Fibroblast of lung (primary cell): ENCODE measurements at regions not wholly inside any gene's neighbourhood (a gene's known extent, or its start where the extent isn't known, plus 50 kb on each side); places are given as distances from the start of the nearest gene placed in this dataset.

Experiments
- DNase-seq, 2 donors: peaks; one replicate each; pipeline versions ENCODE4 v3.0.0 to v3.0.0-alpha.2; 2010; ENCODE audit warnings: low read depth in 2 of 2
- H2AFZ ChIP-seq: 2 replicates; pipeline ENCODE4 v1.5.1; 2012; ENCODE audit warnings: low read length, control low read depth, inconsistent platforms
- H3K27ac ChIP-seq: 2 replicates; pipeline ENCODE4 v1.5.1; 2011; ENCODE audit warnings: low read length, control low read depth; ENCODE audit not compliant: insufficient read depth
- H3K27me3 ChIP-seq: 2 replicates; pipeline ENCODE4 v1.5.1; 2011; ENCODE audit warnings: mild to moderate bottlenecking, low read length; ENCODE audit not compliant: control insufficient read depth, insufficient read depth
- H3K36me3 ChIP-seq: 2 replicates; pipeline ENCODE4 v1.5.1; 2011; ENCODE audit warnings: low read length; ENCODE audit not compliant: control insufficient read depth, insufficient read depth
- H3K4me1 ChIP-seq: 2 replicates; pipeline ENCODE4 v1.5.1; 2011; ENCODE audit warnings: low read length; ENCODE audit not compliant: control insufficient read depth, insufficient read depth; ENCODE audit errors: extremely low read depth
- H3K4me2 ChIP-seq: 2 replicates; pipeline ENCODE4 v1.5.1; 2011; ENCODE audit warnings: low read length, control low read depth; ENCODE audit not compliant: insufficient read depth; ENCODE audit errors: extremely low read depth
- H3K4me3 ChIP-seq, 4 experiments: fragments of 200-600 bp in 1 of 4; sonication (generic) in 1 of 4; replicated peaks in 1 of 4; 2 replicates each; pipeline ENCODE4 v1.5.1; 2011 to 2016; ENCODE audit warnings: low read length in 4 of 4, low read depth in 3 of 4, mild to moderate bottlenecking in 3 of 4, control low read depth in 2 of 4, inconsistent platforms in 1 of 4, mixed read lengths in 1 of 4; ENCODE audit not compliant: insufficient read depth in 1 of 4; ENCODE audit errors: control extremely low read depth in 1 of 4
- H3K79me2 ChIP-seq: 2 replicates; pipeline ENCODE4 v1.5.1; 2012; ENCODE audit warnings: mild to moderate bottlenecking, low read length, inconsistent platforms; ENCODE audit not compliant: control insufficient read depth, insufficient read depth
- H3K9ac ChIP-seq: 2 replicates; pipeline ENCODE4 v1.5.1; 2011; ENCODE audit warnings: mild to moderate bottlenecking, low read length, control low read depth; ENCODE audit not compliant: insufficient read depth
- H3K9me3 ChIP-seq: 2 replicates; pipeline ENCODE4 v1.5.1; 2012; ENCODE audit warnings: low read depth, low read length; ENCODE audit not compliant: control insufficient read depth, insufficient read depth
- H4K20me1 ChIP-seq: 2 replicates; pipeline ENCODE4 v1.5.1; 2011; ENCODE audit warnings: low read length; ENCODE audit not compliant: control insufficient read depth, insufficient read depth; ENCODE audit errors: extremely low read depth
- CTCF ChIP-seq, 2 donors: IDR thresholded peaks in 1 of 2; conservative IDR thresholded peaks in 1 of 2; 1 replicate in 1 of 2; 2 replicates in 1 of 2; pipeline ENCODE4 v1.5.1; 2011 to 2012; ENCODE audit warnings: low read length in 2 of 2, control low read depth in 1 of 2, inconsistent platforms in 1 of 2, low read depth in 1 of 2, mild to moderate bottlenecking in 1 of 2
- EZH2 ChIP-seq: IDR thresholded peaks from 2 replicates; pipeline ENCODE4 v1.5.1; 2012; ENCODE audit warnings: low read length, control low read depth, mild to moderate bottlenecking; ENCODE audit errors: missing control alignments

- no peak overlapping the region for H3K4me2 ChIP-seq
- TF ChIP-seq EZH2: no peak
- no peak for TF ChIP-seq CTCF (conservative IDR thresholded peaks at IDR 0.05 in 1 of 2, IDR thresholded peaks at IDR 0.05 in 1 of 2; ENCODE audit: low read depth in 1 of 2, low read length in 2 of 2)
- H4K20me1 ChIP-seq: no peaks in the 10 kb centered on the region
- DNase-seq: no peak
- H3K36me3 ChIP-seq: no peaks in the 10 kb centered on the region
- H3K79me2 ChIP-seq: no peaks in the 10 kb centered on the region
- no peaks in the 10 kb centered on the region for H3K27me3 ChIP-seq
- H3K9ac ChIP-seq: no peak overlapping the region
- no peak overlapping the region for H3K4me3 ChIP-seq
- no peak overlapping the region for H2AFZ ChIP-seq
- H3K27ac ChIP-seq: no peak overlapping the region
- no peaks in the 10 kb centered on the region for H3K9me3 ChIP-seq
- H3K4me1 ChIP-seq: no peaks in the 10 kb centered on the region
Observed at GRCh38 chr7:34207810-34208209, 302.5 kb downstream of the BMPER start.

- Histone ChIP-seq H4K20me1 (no peaks in the 10 kb centered on the region), H2AFZ (no peak overlapping the region), H3K9me3 (no peaks in the 10 kb centered on the region), H3K79me2 (no peaks in the 10 kb centered on the region), H3K27me3 (no peaks in the 10 kb centered on the region), H3K36me3 (no peaks in the 10 kb centered on the region), H3K4me3 (no peak overlapping the region), H3K4me2 (no peak overlapping the region), H3K9ac (no peak overlapping the region), H3K27ac (no peak overlapping the region), H3K4me1 (no peaks in the 10 kb centered on the region)
- no peak for TF ChIP-seq EZH2
- TF ChIP-seq CTCF (conservative IDR thresholded peaks at IDR 0.05 in 1 of 2, IDR thresholded peaks at IDR 0.05 in 1 of 2; ENCODE audit: low read depth in 1 of 2, low read length in 2 of 2): no peak
- no peak for DNase-seq
Observed at GRCh38 chr7:34208878-34209621, 303.7 kb downstream of the BMPER start.

GRCh38 chr7:34211018-34211417, 305.7 kb downstream of the BMPER start:
- H3K4me2 ChIP-seq: no peak overlapping the region
- no peak overlapping the region for H3K4me3 ChIP-seq
- no peak overlapping the region for H2AFZ ChIP-seq
- no peaks in the 10 kb centered on the region for H3K4me1 ChIP-seq
- no peak for DNase-seq
- no peak overlapping the region for H3K27ac ChIP-seq
- H3K27me3 ChIP-seq: no peaks in the 10 kb centered on the region
- no peaks in the 10 kb centered on the region for H3K36me3 ChIP-seq
- H3K9me3 ChIP-seq: no peaks in the 10 kb centered on the region
- no peaks in the 10 kb centered on the region for H3K79me2 ChIP-seq
- H3K9ac ChIP-seq: no peak overlapping the region
- no peak for TF ChIP-seq CTCF (conservative IDR thresholded peaks at IDR 0.05 in 1 of 2, IDR thresholded peaks at IDR 0.05 in 1 of 2; ENCODE audit: low read depth in 1 of 2, low read length in 2 of 2)
- no peak for TF ChIP-seq EZH2
- no peaks in the 10 kb centered on the region for H4K20me1 ChIP-seq
